ENCODE measurements at regions not wholly inside any gene's neighbourhood (a gene's known extent, or its start where the extent isn't known, plus 50 kb on each side); places are given as distances from the start of the nearest gene placed in this dataset.

DNA sequence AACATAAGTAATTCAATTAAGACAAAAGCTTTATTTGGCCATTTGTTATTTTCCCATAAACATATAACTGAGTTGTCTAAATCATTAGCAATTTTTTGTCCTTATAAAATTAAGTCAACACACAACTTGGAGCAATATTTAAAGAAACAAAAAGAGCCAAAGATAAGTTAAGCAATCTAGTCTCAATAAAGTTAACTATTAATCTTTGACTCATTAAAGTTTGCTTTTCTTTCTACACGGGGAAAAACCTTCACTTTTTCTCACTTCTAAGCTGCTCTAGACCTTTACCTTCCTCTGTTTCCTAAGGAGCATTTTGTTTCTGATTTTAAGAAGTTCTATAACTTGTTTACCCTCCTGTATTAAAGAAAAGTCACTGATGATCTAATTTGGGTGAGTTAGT, 867.1 kb upstream of the PHF14 start:
- Mint-ChIP-seq H3K4me3 (ENCODE audit: unreplicated experiment) (no peak overlapping the region), H3K27me3 (ENCODE audit: unreplicated experiment) (no peaks in the 10 kb centered on the region), H3K36me3 (ENCODE audit: low read depth, unreplicated experiment) (no peaks in the 10 kb centered on the region), H3K27ac (ENCODE audit: unreplicated experiment) (no peak overlapping the region), H3K4me1 (ENCODE audit: unreplicated experiment) (no peaks in the 10 kb centered on the region), H3K9me3 (ENCODE audit: unreplicated experiment) (no peaks in the 10 kb centered on the region)
- TF ChIP-seq, protein P1, sequence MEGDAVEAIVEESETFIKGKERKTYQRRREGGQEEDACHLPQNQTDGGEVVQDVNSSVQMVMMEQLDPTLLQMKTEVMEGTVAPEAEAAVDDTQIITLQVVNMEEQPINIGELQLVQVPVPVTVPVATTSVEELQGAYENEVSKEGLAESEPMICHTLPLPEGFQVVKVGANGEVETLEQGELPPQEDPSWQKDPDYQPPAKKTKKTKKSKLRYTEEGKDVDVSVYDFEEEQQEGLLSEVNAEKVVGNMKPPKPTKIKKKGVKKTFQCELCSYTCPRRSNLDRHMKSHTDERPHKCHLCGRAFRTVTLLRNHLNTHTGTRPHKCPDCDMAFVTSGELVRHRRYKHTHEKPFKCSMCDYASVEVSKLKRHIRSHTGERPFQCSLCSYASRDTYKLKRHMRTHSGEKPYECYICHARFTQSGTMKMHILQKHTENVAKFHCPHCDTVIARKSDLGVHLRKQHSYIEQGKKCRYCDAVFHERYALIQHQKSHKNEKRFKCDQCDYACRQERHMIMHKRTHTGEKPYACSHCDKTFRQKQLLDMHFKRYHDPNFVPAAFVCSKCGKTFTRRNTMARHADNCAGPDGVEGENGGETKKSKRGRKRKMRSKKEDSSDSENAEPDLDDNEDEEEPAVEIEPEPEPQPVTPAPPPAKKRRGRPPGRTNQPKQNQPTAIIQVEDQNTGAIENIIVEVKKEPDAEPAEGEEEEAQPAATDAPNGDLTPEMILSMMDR (IDR thresholded peaks at IDR 0.05; ENCODE audit: unreplicated experiment), result no peak
- DNase-seq (ENCODE audit: low spot score), result no peak

DNA sequence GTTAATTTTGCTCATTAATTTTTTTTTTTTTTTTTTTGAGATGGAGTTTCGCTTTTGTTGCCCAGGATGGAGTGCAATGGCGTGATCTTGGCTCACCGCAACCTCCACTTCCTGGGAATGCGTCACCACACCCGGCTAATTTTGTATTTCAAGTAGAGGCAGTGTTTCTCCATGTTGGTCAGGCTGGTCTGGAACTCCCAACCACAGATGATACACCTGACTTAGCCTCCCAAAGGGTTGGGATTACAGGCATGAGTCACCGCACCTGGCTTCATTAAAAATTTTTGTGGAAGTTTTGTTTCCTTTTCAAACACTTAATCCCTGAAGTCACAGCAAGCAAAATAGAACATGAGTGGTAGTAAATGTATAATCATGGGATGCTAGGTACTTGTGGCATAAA, 857.2 kb upstream of the PHF14 start:
- Mint-ChIP-seq H3K9me3 (ENCODE audit: unreplicated experiment) (no peaks in the 10 kb centered on the region), H3K27me3 (ENCODE audit: unreplicated experiment) (no peaks in the 10 kb centered on the region), H3K4me3 (ENCODE audit: unreplicated experiment) (no peak overlapping the region), H3K4me1 (ENCODE audit: unreplicated experiment) (peaks cover 1% of the 10 kb centered on the region), H3K36me3 (ENCODE audit: low read depth, unreplicated experiment) (no peaks in the 10 kb centered on the region), H3K27ac (ENCODE audit: unreplicated experiment) (no peak overlapping the region)
- TF ChIP-seq, protein P1 (IDR thresholded peaks at IDR 0.05; ENCODE audit: unreplicated experiment), result no peak
- no peak for DNase-seq (ENCODE audit: low spot score)

DNA sequence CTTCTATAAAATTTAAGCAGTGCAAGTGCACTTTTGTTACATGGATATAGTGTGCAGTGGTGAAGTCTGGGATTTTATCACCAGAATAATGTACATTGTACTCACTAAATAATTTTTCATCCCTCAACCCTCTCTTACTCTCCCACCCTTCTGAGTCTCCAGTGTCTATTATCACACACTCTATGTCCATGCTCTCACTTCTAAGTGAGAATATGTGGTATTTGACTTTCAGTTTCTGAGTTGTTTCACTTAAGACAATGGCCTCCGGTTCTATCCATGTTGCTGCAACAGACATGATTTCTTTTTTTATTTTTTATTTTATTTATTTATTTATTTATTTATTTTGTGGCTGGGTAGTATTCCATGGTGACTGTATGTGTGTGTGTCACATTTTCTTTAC, 855.9 kb upstream of the PHF14 start:
- Mint-ChIP-seq H3K4me3 (ENCODE audit: unreplicated experiment) (no peak overlapping the region), H3K27ac (ENCODE audit: unreplicated experiment) (no peak overlapping the region), H3K36me3 (ENCODE audit: low read depth, unreplicated experiment) (no peaks in the 10 kb centered on the region), H3K4me1 (ENCODE audit: unreplicated experiment) (peaks cover 13% of the 10 kb centered on the region), H3K9me3 (ENCODE audit: unreplicated experiment) (no peaks in the 10 kb centered on the region), H3K27me3 (ENCODE audit: unreplicated experiment) (no peaks in the 10 kb centered on the region)
- TF ChIP-seq, protein P1 (IDR thresholded peaks at IDR 0.05; ENCODE audit: unreplicated experiment), result no peak
- no peak for DNase-seq (ENCODE audit: low spot score)

- Mint-ChIP-seq H3K9me3 (ENCODE audit: unreplicated experiment) (no peaks in the 10 kb centered on the region), H3K4me3 (ENCODE audit: unreplicated experiment) (no peak overlapping the region), H3K27ac (ENCODE audit: unreplicated experiment) (no peak overlapping the region), H3K36me3 (ENCODE audit: low read depth, unreplicated experiment) (no peaks in the 10 kb centered on the region), H3K4me1 (ENCODE audit: unreplicated experiment) (peaks cover 13% of the 10 kb centered on the region), H3K27me3 (ENCODE audit: unreplicated experiment) (no peaks in the 10 kb centered on the region)
- TF ChIP-seq, protein P1 (IDR thresholded peaks at IDR 0.05; ENCODE audit: unreplicated experiment), result no peak
- no peak for DNase-seq (ENCODE audit: low spot score)
Observed at GRCh38 chr7:10120936-10121335, 852.7 kb upstream of the PHF14 start.

DNA sequence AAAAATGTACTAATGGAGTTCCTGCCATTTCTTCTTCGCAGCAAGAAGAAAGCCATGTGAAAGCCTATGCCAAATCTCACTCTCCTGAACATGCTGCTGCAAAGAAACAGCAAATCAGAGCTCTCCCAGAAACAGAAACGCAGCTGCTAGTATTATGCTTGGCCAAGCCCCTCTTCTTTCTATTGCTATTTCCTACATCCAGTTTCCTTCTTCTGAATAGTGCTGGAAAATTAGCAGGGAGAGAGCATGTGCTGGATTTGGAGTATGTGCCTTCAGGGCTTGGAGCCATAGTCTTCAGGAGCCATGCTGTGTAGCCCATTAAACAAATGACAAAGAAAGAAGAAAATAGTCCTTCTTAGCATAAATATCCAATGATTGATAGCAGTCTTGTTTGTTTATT, 852.0 kb upstream of the PHF14 start:
- Mint-ChIP-seq H3K27me3 (ENCODE audit: unreplicated experiment) (no peaks in the 10 kb centered on the region), H3K9me3 (ENCODE audit: unreplicated experiment) (no peaks in the 10 kb centered on the region), H3K27ac (ENCODE audit: unreplicated experiment) (no peak overlapping the region), H3K36me3 (ENCODE audit: low read depth, unreplicated experiment) (no peaks in the 10 kb centered on the region), H3K4me1 (ENCODE audit: unreplicated experiment) (peaks cover 13% of the 10 kb centered on the region), H3K4me3 (ENCODE audit: unreplicated experiment) (no peak overlapping the region)
- no peak for DNase-seq (ENCODE audit: low spot score)
- TF ChIP-seq, protein P1 (IDR thresholded peaks at IDR 0.05; ENCODE audit: unreplicated experiment), result no peak

All from endothelial cell (in vitro differentiated cells).